ENCODE measurements at regions not wholly inside any gene's neighbourhood (a gene's known extent, or its start where the extent isn't known, plus 50 kb on each side); places are given as distances from the start of the nearest gene placed in this dataset.

GRCh38 chr11:110984147-110984546, 261.4 kb upstream of the POU2AF2 start:
- no peak for TF ChIP-seq CTCF (conservative IDR thresholded peaks at IDR 0.05)
- WGBS (ENCODE audit: extremely low coverage, insufficient read length, low lambda C conversion rate), result no CpG with 5 or more reads among the region's 2 CpGs
- no peaks in the 10 kb centered on the region for H3K4me1 Mint-ChIP-seq

More at GRCh38 chr11:110984147-110984546, 261.4 kb upstream of the POU2AF2 start:
- Mint-ChIP-seq H3K9me3 (peaks cover 0 to 5% of the 10 kb centered on the region in 2 experiments; a peak in 1 of 5 replicates), H3K27me3 (ENCODE audit: low read depth) (no peaks in the 10 kb centered on the region; the same call in 1 of the 2 replicates), H3K27ac (no peak overlapping the region), H3K4me3 (no peak overlapping the region), H3K36me3 (ENCODE audit: insufficient read depth in 1 of 3, low read depth in 3 of 3) (no peaks in the 10 kb centered on the region; a peak in 1 of 7 replicates)
- Histone ChIP-seq H3K4me1 (ENCODE audit: insufficient read depth, low read length) (no peaks in the 10 kb centered on the region; the same call in 1 of the 2 replicates), H4K91ac (ENCODE audit: insufficient read length, low read depth, low read length) (no peak overlapping the region), H2BK12ac (ENCODE audit: insufficient read length, low read depth, low read length) (no peak overlapping the region), H3K56ac (ENCODE audit: insufficient read length, low read depth, low read length) (no peak overlapping the region), H3K4ac (ENCODE audit: low read depth, low read length) (no peak overlapping the region), H4K20me1 (ENCODE audit: control insufficient read depth, insufficient read depth, insufficient read length) (no peaks in the 10 kb centered on the region), H3K4me2 (ENCODE audit: insufficient read depth, insufficient read length, low read length) (no peak overlapping the region), H3K27me3 (ENCODE audit: insufficient read depth, low read length) (no peaks in the 10 kb centered on the region), H4K5ac (ENCODE audit: insufficient read length, low read depth, low read length) (no peak overlapping the region), H3K9me3 (ENCODE audit: control insufficient read depth, low read depth, low read length) (no peaks in the 10 kb centered on the region), H2BK5ac (ENCODE audit: insufficient read length, low read length) (no peak overlapping the region), H3K9ac (ENCODE audit: extremely low read depth, insufficient read length, low read length) (no peak overlapping the region), H4K8ac (replicated peaks; ENCODE audit: insufficient read length, low read depth, low read length) (no peak overlapping the region), H3K14ac (ENCODE audit: insufficient read depth, low read length) (no peak overlapping the region), H2BK20ac (ENCODE audit: low read depth, low read length, poor library complexity, severe bottlenecking) (no peak overlapping the region), H3K27ac (ENCODE audit: insufficient read length, low read depth, low read length) (no peak overlapping the region), H3K23me2 (ENCODE audit: insufficient read length, low read depth, low read length, poor library complexity, severe bottlenecking) (no peaks in the 10 kb centered on the region), H3K79me2 (ENCODE audit: insufficient read depth, low read length) (no peaks in the 10 kb centered on the region), H3K79me1 (ENCODE audit: insufficient read depth, low read depth, low read length, poor library complexity, severe bottlenecking) (no peaks in the 10 kb centered on the region), H3K18ac (ENCODE audit: insufficient read length, low read depth, low read length) (no peak overlapping the region), H2AK5ac (ENCODE audit: insufficient read length, low read length) (no peak overlapping the region), H3K23ac (ENCODE audit: insufficient read length, low read depth, low read length) (no peak overlapping the region), H2AFZ (ENCODE audit: low read length) (no peak overlapping the region), H2BK120ac (ENCODE audit: low read depth, low read length, poor library complexity, severe bottlenecking) (no peak overlapping the region), H2BK15ac (ENCODE audit: low read depth, low read length) (no peak overlapping the region), H3T11ph (ENCODE audit: low read length) (no peak overlapping the region)
- no peak for DNase-seq
